Stimulated activated CD8-positive, alpha-beta memory T cell treated with anti-CD3 and anti-CD28 coated beads, Interleukin-12 subunit alpha, Interleukin-12 subunit beta, amount 100 ng/mL, for 1 hour (primary cell): ENCODE measurements at regions not wholly inside any gene's neighbourhood (a gene's known extent, or its start where the extent isn't known, plus 50 kb on each side); places are given as distances from the start of the nearest gene placed in this dataset.
"Not testable (repeated sequence)": the region's sequence is repeated elsewhere in the genome, so short reads cannot be mapped to it uniquely, and the experiment has no call there.

Experiments
- DNase-seq: peaks from one replicate; pipeline ENCODE4 v3.0.0-alpha.2; 2020; ENCODE audit warnings: low read depth

DNA sequence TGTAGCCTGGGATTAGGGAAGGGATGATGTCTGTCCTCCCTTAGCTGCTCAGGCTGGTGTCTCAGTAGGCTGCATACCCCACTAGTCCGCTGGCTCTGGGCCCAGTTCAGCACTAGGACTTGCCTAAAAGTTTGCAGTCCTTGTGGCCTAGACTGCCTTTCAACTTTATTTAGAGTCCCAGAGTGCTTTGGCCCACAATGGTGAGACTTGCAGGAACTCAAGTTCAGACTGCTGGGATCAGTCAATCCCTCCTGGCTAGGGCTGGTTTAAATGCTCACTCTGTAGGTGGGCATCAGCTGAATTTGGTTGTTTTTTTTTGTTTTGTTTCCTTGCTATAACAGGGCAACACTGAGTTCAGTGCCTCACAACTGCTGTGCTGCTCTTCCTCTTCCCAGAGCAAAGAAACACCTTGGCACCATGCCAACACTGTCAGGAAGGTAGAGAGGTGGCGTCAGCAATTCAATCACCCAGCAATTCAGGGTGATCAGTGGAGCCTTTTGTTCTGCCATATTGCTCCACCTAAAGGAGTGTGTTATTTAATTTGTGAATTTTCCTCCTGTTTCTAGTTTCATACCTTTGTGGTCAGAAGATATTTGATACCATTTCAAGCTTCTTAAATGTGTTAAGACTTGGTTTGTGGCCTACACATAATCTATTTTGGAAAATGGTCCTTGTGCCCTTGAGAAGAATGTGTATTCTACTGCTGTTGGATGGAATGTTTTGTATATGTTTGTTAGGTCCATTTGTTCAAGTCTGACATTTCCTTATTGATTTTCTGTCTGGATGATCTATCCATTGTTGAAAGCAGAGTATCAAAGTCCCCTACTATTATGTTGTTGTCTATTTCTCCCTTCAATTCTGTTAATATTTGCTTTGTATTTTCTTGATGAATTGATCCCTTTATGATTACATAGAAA is 284.0 kb upstream of the PMFBP1 start:
- no peak for DNase-seq

DNA sequence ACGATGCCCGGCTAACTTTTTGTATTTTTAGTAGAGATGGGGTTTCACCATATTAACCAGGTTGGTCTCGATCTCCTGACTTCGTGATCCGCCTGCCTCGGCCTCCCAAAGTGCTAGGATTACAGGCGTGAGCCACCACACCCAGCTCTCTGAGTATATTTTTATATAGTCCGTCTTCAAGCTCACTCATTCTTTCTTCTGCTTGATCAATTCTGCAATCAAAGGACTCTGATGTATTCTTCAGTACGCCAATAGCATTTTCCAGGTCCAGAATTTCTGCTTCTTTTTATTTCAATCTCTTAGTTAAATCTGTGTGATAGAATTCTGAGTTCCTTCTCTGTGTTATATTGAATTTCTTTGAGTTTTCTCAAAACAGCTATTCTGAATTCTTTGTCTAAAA is 281.9 kb upstream of the PMFBP1 start:
- not testable (repeated sequence) for DNase-seq

DNA sequence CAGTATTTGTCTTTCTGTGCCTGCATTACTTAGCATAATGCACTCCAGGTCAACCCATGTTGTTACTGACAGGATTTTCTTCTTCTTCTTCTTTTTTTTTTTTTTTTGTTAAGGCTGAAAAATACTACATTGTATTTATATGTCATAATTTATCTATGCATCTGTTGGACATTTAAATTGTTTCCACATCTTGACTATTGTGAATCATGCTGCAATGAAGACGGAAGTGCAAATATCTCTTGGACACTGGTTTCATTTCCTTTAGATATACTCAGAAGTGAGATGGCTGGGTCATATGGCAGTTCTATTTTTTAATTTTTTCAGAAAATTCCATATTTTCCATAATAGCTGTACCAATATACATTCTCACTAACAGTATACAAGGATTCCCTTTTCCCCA is 272.7 kb upstream of the PMFBP1 start:
- DNase-seq: no peak

DNA sequence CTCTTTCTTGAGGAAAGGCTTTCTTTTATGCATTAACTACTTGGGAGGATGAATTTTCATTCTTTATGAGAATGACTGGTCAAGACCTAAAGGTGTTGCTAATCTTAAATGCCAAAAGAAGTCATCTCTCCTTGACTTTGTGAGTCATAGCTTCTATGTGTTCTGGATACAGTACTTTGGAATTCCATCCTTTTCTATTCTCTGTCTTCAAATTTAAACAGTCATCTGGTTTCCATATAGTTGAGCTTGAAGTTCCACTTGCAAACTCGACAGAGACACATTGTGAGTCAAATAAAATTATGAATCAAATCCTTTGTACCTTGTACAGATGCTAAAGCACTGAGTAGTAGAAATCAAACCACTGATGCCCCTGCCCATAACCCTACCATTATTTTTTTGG is 271.9 kb upstream of the PMFBP1 start:
- DNase-seq: no peak

DNA sequence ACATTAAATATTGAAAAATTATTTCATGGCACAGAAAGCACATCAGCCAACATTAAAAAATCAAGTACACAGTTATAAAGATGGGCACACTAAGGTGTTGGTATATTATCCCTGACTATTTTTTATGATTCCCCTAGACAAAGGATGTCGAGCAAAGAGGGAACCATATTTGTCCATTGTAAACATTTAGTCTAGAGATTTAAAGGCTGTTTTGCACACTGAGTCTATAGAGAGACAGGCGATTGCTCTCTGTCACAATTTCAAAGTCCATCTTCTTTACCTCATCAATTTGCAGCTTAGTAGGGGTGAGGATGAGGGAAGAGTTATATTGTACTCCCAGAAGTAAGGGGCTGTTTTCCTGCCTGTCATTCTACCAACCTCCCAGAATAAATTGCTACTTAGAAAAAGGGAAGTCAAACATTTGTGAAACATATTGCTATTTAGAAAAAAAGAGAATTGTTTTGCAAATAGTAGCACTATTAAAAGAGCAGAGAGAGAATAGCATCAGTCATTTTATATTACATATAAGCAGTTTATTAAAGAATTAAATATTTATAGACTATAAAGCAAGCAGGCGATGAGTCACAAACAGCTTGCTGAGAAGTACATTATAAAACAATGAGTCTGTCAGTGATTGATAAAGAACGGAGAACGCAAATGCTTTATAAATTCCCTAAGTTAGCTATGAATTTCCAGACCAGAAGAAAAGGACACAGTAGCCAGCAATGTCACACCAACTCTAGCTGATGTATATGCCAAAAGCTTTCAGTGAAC is 270.6 kb upstream of the PMFBP1 start:
- no peak for DNase-seq

DNA sequence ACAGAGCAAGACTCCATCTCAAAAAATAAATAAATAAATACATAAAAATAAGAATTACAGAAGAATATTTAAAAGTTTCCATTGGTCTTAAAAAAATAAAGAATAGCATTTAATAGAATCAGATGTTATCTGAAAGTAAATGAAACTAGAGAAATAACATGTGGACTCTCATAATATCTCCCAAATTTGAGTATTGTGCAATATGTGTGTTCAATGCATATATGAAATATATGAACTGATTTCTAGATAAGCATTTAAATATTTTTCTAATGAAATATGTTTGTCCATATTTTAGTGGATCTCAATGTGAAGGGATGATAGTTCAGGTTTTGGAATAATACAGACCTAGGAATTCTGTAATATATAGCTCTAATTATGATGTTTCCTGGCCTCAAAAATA is 265.9 kb upstream of the PMFBP1 start:
- DNase-seq: no peak

DNA sequence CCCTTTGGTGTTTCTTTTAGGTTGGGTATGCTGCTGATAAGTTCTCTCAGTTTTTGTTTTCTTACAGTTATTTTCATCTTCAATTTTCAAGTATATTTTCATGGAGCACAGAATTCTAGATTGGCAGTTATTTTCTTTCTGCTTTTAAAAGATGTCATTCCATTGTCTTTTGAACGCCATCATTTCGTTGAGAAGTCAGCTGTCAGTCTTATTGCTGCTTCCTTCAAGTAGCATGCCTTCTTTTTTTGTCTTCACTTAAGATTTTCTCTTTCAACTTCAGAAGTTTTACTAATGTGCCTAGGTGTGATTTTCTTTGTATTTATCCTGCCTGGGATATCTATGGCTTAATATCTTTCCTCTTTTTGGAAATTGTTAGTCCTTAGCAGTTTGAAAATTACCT is 262.2 kb upstream of the PMFBP1 start:
- no peak for DNase-seq

DNA sequence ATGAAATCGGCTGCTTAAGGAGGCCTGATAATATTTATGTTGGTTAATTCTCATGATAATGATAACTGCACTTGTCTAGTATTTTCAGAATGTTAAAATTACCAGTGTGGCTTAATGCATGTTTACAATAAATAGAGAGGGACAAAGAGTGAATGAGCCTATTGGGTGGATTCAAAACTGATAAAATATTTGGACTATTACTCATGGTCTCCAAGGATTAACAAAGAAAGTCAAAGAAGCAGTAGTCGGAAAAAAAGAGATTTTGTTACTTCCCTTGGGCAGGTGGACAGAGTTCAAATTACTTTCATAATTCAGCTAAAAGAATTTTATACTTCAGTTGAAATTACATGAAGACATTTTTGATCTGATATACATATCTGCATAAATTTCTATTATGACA is 258.2 kb upstream of the PMFBP1 start:
- DNase-seq: no peak

DNA sequence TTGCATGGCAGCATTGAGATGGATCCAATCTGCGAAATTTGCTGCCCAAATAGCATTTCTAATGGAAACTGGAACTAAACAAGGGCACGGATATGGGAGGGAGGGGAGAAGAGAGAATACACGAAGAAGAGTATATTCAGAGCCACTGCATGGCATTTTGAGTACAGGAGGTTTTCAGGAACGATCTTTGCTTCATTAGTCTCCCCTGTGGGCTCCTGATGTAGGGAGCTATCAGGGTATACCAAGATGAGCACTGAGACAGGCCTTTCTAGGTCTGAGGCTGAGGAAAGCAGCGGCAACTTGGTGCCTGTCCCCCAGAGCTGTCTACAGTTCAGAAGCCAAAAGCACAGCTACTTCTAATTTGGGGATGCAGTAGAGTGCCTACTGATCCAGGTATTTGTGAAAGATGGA is 257.7 kb upstream of the PMFBP1 start:
- no peak for DNase-seq

DNA sequence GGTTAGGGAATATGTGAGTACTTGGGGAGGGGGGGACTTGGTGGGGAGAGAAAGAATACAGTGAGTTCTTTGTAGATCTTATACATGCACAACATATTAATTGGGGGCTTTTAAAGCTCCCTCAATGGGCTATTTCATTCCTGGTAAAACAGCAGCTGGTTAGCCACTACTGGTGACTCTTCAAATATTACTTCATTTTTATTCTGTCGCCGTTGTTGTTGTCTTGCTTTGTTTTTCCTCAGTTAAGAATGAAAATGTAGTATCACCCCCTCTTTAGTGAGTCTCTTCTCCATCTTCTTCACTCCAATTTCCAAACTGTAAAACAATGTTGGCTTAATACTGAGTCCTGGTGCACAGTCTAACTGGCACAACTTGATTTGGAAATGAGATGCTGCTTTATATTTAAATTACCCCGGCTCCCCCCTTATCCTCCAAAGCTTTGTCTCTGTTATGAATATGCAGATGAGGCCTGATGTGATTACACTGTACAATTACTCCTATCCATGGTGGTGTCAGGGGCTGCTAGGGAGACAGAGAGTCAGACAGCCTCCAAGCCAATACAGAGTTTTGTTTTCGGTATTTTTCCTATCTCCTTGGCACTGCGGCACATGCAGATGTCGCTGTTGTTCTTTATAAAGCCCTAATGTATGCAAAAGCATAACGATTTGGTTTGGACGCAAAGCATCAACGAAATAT is 256.9 kb upstream of the PMFBP1 start:
- DNase-seq: no peak

DNA sequence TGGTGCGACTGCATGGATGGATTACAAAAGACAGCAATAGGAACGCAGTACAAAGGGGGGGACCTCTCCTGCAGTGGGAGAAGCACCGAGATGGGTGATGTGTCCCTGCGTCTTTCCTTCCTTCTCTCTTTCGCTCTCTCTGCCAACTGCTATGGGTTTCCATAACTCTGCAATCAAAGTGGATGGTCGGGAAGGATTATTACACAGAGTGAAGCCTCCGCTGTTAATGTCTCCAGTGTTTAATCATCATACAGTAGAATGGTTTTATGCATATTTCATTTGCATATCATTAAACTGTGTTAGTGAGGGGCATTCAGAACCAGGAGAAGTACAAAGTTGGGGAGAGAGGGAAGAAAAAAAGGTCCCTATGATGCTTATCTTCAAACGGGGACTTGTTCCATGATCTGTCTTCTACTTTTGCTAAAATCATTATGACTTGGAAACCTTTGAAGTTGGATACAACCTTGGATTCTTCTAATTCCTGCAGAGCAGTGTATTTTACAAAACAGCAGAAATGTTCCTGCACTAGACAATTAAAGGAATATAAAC is 255.9 kb upstream of the PMFBP1 start:
- no peak for DNase-seq

DNA sequence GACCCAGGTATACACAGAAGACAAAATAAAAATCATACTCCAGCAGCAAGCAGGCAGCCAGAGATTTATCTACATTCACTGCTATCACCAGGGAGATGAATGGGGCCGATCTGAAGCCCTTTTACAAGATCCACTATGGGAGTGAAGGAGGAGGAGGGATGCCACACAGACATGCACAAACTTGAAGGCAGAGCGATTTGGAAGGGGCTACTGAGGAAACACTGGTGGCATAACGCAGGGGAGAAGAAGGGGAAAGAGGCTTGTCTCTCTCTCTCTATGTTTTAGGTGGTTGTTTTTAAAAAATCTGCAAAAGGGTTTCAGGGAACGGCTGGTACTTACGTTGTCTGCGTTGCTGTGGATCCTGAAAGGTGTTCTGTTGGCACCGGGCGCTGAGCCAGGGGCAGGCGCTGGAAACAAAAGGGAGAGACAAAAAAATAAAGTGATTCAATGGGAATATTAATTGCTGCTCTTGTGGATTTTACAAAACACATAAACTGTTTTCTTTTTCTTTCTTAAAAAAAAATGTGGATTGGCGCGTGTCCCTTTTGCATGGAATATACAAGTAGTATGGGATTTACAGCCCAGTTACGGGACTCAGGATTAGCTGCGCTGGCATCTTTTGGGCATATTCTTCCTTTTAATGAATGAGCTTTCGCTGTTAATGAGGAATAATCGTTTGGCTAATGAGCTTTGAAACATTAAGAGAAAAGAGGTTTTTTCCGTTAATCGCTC is 255.3 kb upstream of the PMFBP1 start:
- no peak for DNase-seq

DNA sequence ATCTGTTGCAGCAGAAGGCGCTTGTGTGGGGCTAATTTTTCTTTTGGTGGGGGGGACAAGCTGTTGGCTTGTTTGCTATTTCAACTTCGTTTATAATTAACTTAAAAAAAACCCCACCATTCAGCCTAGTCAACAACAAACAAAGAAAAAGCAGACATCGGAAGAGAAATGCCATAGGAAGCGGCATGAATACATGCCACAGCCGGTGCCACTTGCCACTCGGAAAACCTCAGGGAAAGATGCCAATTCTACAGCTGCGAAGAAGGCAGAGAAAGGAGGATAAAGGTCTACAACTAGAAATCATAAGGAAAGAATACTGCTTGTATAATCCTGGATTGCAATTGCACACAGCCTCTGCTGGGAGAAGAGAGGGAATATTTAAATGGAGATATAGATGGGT is 254.4 kb upstream of the PMFBP1 start:
- no peak for DNase-seq

DNA sequence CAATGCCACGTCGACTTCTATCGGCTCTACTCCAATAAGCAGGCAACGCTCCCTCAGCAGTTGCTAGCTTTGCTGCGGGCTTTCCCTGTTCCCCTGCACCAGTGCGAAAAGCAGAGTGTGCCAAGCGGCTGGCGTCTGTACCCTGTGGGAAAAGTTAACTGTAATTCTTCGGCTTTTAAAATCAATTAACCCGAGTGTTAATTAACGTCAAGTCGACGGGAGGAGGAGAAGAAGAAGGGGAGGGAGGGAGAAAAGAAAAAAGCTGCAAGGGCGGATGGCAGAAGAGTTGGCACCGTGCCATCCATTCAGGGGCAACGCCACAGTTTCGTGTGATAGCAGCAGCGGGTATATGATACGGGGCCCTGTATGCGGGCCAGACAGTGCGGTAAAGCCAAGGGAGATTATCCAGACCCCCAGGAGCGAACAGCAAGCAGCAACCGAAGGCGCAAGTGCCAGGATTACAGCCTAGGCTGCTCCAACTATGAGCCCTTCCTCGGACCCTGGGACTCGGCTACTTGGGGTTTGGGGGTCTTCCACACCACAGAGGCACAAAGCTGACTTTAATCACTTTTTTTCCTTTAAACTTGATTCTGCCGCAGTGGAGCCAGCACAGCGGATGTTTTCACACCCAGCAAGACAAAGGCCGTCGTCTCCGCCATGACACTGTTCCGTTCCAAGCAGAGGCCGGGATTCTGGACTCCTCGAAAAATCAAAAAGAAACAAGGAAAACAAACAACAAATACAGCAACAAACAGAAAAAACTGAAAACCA is 253.8 kb upstream of the PMFBP1 start:
- DNase-seq: no peak

DNA sequence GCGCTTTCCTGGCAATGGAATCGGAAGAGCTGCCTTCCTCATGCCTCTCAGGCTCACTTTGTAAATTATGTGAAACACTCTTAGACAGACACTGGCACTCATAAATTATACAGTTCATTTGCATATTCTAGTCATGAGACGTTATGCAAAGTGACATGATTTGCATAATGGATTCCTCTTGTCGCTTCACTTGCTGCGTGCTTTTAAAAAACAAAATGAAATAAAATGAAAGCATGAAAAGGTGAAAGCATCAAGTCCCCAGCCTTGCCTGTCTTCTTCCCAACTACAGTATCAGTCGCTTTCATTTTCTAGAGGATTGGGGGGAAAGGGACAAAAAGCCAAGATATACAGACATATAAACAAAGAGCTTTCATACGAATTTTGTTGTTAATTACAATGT is 252.8 kb upstream of the PMFBP1 start:
- DNase-seq: no peak

DNA sequence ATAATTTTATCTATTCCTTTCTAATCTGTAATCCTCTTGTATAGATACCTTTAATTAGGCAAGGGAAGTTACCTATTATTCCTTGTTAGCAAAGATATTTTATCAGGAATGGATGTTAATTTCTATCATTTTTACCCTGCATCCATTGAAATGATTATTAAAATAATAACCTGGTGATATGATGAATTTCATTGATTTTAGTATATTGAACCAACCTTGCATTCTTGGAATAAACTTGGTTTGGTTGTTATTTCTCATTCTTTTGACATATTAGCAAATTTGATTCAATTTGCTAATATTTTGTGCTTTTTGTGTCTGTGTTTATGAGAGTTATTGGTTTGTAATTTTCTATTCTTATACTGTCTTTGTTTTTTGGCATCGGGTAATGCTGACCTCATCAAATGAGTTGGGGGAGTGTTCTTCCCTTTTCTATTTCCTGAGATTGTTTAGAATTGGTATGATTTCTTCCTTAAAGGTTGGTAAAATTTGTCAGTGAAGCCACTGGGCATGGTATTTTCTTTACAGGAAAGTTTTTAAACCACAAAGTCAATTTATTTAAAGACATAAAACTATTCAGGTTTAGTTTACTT is 250.4 kb upstream of the PMFBP1 start:
- no peak for DNase-seq

DNA sequence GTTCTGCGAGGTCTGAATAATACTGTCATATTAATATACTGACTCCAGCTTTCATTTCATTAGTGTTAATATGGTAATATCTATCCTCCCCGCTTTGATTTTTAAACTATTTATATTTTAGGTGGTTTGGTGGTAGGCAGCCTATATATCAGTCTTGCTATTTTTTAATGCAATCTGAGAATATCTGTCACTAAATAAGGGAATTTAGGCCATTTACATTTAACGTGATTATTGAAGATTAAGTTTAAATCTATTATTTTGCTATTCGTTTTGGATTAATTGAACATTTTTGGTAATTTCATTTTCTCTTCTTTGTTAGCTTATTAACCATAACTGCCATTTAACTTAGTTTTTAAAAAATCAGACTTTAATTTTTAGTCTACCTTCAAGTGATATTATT is 247.7 kb upstream of the PMFBP1 start:
- no peak for DNase-seq

DNA sequence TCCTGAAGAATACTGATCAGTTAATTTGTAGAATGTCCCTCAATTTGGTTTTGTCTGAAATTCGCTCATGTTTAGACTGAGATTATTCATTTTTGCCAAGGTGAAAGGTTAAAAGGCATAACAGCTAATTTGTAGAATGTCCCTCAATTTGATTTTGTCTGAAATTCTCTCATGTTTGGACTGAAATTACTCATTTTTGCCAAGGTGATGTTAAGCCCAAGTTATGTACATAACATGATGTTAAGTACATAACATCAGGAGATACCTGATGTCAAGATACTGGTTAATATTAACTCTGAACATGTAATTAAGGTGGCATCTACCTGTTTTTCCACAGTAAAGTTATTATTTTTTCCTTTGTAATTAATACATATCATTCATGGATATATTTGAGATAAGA is 243.4 kb upstream of the PMFBP1 start:
- no peak for DNase-seq

DNA sequence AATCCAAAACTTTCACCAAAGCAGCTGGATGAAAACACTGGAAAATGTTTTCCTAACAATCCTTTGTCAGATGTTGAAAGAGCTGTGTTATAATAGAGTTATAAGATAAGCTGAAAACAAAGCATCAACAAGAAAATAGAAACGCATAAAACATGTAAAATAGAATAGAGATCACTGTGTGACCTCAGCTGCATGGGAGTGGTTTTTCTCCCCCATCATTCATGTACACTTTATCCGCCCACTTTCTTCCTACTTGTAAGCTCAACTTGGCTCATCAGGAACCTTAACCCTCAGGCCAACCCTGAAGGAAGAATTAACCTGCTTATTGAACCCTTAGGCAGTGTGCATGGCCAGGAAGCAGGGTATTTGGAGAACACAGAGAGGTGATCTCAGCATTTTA is 238.5 kb upstream of the PMFBP1 start:
- DNase-seq: no peak

DNA sequence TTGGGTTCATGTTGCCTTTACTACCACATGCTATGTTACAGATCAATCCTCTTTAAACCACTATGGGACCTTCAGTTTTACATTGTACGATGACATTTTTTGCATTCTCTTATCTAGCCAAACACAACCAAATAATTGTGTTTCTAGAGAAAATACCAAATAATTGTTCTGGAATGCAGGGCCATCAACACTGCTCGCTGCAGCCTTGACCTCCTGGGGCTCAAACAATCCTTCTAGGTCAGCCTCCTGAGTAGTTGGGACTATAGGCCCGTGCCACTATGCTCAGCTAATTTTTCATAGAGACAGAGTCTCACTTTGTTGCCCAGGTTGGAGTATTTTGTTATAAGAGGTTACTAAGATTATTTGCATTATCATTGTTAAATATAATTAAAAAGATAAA is 237.5 kb upstream of the PMFBP1 start:
- DNase-seq: no peak

DNA sequence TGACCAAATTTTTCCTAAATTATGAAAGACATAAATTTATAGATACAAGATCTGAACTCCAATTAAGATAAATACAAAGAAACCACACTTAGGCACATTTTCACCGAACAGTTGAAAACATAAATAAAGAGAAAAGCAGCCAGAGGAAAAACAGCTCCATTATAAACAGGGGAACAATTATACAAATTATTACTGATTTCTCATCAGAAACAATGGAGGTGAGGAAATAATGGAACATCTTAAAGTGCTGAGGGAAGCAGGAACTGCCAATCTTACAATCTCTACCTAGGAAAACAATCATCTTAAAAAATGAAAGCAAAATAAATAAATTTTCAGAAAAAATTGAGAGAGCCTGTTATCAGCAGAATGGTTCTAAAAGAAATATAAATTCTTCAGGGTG is 234.4 kb upstream of the PMFBP1 start:
- no peak for DNase-seq
